ENCODE measurements at regions not wholly inside any gene's neighbourhood (a gene's known extent, or its start where the extent isn't known, plus 50 kb on each side); places are given as distances from the start of the nearest gene placed in this dataset.

- 90 to 93% methylated on average over 5 of the region's 5 CpGs for WGBS, 2 donors
- no peaks in the 10 kb centered on the region for H3K36me3 ChIP-seq
- no peaks in the 10 kb centered on the region for H3K27me3 ChIP-seq
- DNase-seq: no peak
- H3K27ac ChIP-seq: no peak overlapping the region
- H3K9me3 ChIP-seq: no peaks in the 10 kb centered on the region
- intact Hi-C loops (cut with DNase I): no loop called here
- no peak overlapping the region for H3K4me3 ChIP-seq
- no peaks in the 10 kb centered on the region for H3K4me1 ChIP-seq
- no peak for TF ChIP-seq POLR2A (IDR thresholded peaks at IDR 0.05)
- no peak for TF ChIP-seq POLR2AphosphoS5 (IDR thresholded peaks at IDR 0.05)
- TF ChIP-seq, protein P1, sequence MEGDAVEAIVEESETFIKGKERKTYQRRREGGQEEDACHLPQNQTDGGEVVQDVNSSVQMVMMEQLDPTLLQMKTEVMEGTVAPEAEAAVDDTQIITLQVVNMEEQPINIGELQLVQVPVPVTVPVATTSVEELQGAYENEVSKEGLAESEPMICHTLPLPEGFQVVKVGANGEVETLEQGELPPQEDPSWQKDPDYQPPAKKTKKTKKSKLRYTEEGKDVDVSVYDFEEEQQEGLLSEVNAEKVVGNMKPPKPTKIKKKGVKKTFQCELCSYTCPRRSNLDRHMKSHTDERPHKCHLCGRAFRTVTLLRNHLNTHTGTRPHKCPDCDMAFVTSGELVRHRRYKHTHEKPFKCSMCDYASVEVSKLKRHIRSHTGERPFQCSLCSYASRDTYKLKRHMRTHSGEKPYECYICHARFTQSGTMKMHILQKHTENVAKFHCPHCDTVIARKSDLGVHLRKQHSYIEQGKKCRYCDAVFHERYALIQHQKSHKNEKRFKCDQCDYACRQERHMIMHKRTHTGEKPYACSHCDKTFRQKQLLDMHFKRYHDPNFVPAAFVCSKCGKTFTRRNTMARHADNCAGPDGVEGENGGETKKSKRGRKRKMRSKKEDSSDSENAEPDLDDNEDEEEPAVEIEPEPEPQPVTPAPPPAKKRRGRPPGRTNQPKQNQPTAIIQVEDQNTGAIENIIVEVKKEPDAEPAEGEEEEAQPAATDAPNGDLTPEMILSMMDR (IDR thresholded peaks at IDR 0.05): no peak
- no peak for TF ChIP-seq EP300 (IDR thresholded peaks at IDR 0.05)
Observed at GRCh38 chr17:59464246-59464645, 101.2 kb upstream of the DHX40 start.

DNA sequence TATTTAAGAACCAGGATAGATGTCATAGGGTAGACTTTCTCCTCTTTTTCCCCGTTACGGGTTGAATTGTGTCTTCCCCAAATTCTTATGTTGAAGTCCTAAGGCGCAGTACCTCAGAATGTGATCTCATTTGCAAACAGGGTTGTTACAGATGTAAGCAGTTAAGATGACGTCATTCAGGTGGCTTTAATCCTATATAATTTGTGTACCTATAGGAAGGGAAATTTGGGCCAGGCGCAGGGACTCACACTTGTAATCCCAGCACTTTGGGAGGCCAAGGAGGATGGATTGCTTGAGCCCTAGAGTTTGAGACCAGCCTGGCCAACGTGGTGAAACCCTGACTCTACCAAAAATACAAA, 99.5 kb upstream of the DHX40 start:
- H3K9me3 ChIP-seq: no peaks in the 10 kb centered on the region
- TF ChIP-seq EP300 (IDR thresholded peaks at IDR 0.05) (no peak), POLR2A (IDR thresholded peaks at IDR 0.05) (no peak), POLR2AphosphoS5 (IDR thresholded peaks at IDR 0.05) (no peak)
- TF ChIP-seq, protein P1 (IDR thresholded peaks at IDR 0.05): no peak
- H3K27ac ChIP-seq: no peak overlapping the region
- no peak overlapping the region for H3K4me3 ChIP-seq
- no peak for DNase-seq
- 79 to 88% methylated on average over 6 of the region's 6 CpGs for WGBS, 2 donors
- H3K36me3 ChIP-seq: no peaks in the 10 kb centered on the region
- intact Hi-C loops (cut with DNase I): no loop called here
- no peaks in the 10 kb centered on the region for H3K27me3 ChIP-seq
- H3K4me1 ChIP-seq: no peaks in the 10 kb centered on the region

- intact Hi-C loops (cut with DNase I): no loop called here
- TF ChIP-seq, protein P1 (IDR thresholded peaks at IDR 0.05): no peak
- TF ChIP-seq POLR2AphosphoS5 (IDR thresholded peaks at IDR 0.05) (no peak), POLR2A (IDR thresholded peaks at IDR 0.05) (no peak), EP300 (IDR thresholded peaks at IDR 0.05) (no peak)
- no peak for DNase-seq
- Histone ChIP-seq H3K4me3 (no peak overlapping the region), H3K36me3 (no peaks in the 10 kb centered on the region), H3K9me3 (no peaks in the 10 kb centered on the region), H3K27me3 (no peaks in the 10 kb centered on the region), H3K27ac (no peak overlapping the region), H3K4me1 (no peaks in the 10 kb centered on the region)
- WGBS, 2 donors: 82 to 89% methylated on average over 5 of the region's 5 CpGs
Observed at GRCh38 chr17:59466946-59467801, 98.2 kb upstream of the DHX40 start.

DNA sequence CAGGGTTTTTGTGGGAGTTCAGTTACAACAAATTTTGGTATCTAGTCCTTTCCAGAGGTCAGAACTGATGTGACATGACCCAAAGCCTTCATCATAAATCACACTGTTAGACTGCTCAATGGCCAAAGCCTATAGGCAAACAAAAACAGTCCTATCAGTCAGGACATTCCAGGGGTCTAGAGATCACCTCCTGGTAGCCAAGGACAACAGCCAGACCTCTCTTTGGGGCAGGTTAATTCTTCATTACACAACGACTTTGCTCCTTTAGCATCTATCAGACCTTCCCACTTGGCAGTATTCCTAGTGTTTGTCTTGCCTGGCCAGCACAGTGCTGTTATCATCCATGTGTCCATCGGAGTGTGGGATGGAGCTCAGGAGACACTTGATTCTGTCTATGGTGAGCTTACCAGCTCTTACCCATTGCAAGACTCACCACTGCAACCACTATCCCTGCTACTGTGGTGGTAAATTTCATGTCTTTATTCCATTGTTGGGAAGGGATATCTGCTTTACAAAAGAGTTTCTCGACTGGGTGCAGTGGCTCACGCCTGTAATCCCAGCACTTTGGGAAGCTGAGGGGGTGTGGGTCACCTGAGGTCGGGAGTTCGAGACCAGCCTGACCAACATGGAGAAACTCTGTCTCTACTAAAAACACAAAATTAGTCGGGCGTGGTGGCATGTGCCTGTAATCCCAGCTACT, 95.5 kb upstream of the DHX40 start:
- no peak for DNase-seq
- H3K36me3 ChIP-seq: no peaks in the 10 kb centered on the region
- WGBS, 2 donors: 79 to 88% methylated on average over 8 of the region's 8 CpGs

More for the DNA sequence above, 95.5 kb upstream of the DHX40 start:
- intact Hi-C loops (cut with DNase I): no loop called here
- H3K4me1 ChIP-seq: no peaks in the 10 kb centered on the region
- H3K27me3 ChIP-seq: no peaks in the 10 kb centered on the region
- TF ChIP-seq POLR2A (IDR thresholded peaks at IDR 0.05) (no peak), EP300 (IDR thresholded peaks at IDR 0.05) (no peak), POLR2AphosphoS5 (IDR thresholded peaks at IDR 0.05) (no peak)
- TF ChIP-seq, protein P1 (IDR thresholded peaks at IDR 0.05): no peak
- H3K4me3 ChIP-seq: no peak overlapping the region
- H3K27ac ChIP-seq: no peak overlapping the region
- no peaks in the 10 kb centered on the region for H3K9me3 ChIP-seq
